ENCODE measurements at regions not wholly inside any gene's neighbourhood (a gene's known extent, or its start where the extent isn't known, plus 50 kb on each side); places are given as distances from the start of the nearest gene placed in this dataset.

DNA sequence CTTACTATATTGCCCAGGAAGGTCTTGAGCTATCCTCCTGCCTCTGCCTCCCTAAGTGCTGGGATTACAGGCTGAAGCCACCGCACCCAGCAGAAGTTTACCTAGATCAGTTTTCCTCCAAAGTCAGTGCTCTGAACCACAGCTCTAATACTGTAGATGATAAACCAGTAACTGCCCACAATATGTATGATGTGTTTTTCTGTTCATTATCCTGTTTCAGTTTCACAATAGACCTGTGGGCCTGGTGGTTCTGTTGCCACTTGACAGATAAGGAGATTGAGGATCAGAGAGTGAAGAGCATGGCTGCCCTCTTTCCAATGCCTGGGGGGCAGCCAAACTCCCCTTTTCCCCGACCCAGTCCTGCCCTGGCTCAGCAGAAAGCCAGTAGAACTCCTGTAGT lies 87.0 kb downstream of the EFNB1 start:
- intact Hi-C loops (cut with micrococcal nuclease), result no loop called here
- Mint-ChIP-seq H3K27ac (no peak overlapping the region), H3K9me3 (no peaks in the 10 kb centered on the region), H3K4me3 (no peak overlapping the region), H3K4me1 (ENCODE audit: low read depth) (no peaks in the 10 kb centered on the region), H3K27me3 (no peaks in the 10 kb centered on the region), H3K36me3 (ENCODE audit: low read depth) (no peaks in the 10 kb centered on the region)
- TF ChIP-seq, protein P1, sequence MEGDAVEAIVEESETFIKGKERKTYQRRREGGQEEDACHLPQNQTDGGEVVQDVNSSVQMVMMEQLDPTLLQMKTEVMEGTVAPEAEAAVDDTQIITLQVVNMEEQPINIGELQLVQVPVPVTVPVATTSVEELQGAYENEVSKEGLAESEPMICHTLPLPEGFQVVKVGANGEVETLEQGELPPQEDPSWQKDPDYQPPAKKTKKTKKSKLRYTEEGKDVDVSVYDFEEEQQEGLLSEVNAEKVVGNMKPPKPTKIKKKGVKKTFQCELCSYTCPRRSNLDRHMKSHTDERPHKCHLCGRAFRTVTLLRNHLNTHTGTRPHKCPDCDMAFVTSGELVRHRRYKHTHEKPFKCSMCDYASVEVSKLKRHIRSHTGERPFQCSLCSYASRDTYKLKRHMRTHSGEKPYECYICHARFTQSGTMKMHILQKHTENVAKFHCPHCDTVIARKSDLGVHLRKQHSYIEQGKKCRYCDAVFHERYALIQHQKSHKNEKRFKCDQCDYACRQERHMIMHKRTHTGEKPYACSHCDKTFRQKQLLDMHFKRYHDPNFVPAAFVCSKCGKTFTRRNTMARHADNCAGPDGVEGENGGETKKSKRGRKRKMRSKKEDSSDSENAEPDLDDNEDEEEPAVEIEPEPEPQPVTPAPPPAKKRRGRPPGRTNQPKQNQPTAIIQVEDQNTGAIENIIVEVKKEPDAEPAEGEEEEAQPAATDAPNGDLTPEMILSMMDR (IDR thresholded peaks at IDR 0.05), result no peak
- ChIA-PET POLR2A (no interaction called here), CTCF (interaction anchor here (1.3 to 1.6 kb wide), 2 partner anchors 88 to 306 kb away, joined by 3 read pairs; no protein-coding TSS in a partner anchor)
- DNase-seq (no peak), ATAC-seq (no peak)

DNA sequence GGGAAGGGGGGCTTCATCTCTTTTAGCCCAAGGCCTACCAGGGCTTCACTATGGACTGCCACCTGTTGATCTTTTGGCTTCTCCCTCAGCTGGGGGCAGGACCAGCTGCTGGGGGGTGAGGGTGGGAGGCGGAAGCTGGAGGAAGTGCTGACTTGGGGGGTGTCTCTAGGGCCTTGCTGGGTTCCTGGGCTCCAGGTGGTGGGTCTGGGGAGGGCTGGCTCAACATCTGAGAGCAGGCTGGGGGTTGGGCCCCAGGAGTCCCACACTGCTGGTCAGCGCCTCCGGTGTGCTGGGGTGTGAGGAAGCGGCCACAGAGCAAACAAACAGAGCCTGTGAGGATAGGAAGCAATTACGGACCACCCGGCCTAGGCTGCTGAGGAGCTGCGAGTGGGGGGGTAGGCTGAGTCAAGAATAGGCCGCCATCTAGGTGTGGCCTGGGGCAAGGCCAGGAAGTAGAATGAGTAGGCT lies 85.7 kb downstream of the EFNB1 start:
- CTCF ChIA-PET, result interaction anchor here (1.6 kb wide), 1 partner anchor 87 kb away, joined by 3 read pairs; no protein-coding TSS in a partner anchor
- intact Hi-C loops (cut with micrococcal nuclease), result no loop called here

DNA sequence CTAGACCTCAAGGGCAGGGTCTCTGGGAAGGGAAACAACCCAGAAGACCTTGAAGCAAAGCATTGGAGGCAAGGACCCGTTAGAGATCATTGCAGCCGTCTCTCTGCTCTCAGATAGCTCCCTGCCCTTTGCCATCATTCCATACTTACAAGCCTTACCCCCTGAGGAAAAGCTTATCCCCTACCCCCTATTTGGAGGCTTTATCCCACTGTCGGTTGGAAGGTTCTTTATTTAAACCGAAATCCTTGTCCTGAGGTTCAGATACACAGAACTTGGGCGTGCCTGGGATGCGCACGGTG lies 84.4 kb downstream of the EFNB1 start:
- ChIA-PET CTCF (no interaction called here), POLR2A (no interaction called here)
- Mint-ChIP-seq H3K27ac (no peak overlapping the region), H3K4me3 (no peak overlapping the region), H3K27me3 (no peaks in the 10 kb centered on the region), H3K36me3 (ENCODE audit: low read depth) (no peaks in the 10 kb centered on the region), H3K9me3 (no peaks in the 10 kb centered on the region), H3K4me1 (ENCODE audit: low read depth) (no peaks in the 10 kb centered on the region)
- no peak for DNase-seq
- TF ChIP-seq, protein P1 (IDR thresholded peaks at IDR 0.05), result no peak
- ATAC-seq, result no peak
- intact Hi-C loops (cut with micrococcal nuclease), result no loop called here

More for the DNA sequence above, 85.7 kb downstream of the EFNB1 start:
- no peaks in the 10 kb centered on the region for H3K36me3 Mint-ChIP-seq (ENCODE audit: low read depth)
- no peak for ATAC-seq
- no peaks in the 10 kb centered on the region for H3K4me1 Mint-ChIP-seq (ENCODE audit: low read depth)
- H3K27ac Mint-ChIP-seq, result no peak overlapping the region
- H3K4me3 Mint-ChIP-seq, result no peak overlapping the region
- POLR2A ChIA-PET, result no interaction called here
- TF ChIP-seq, protein P1 (IDR thresholded peaks at IDR 0.05), result no peak
- DNase-seq, result no peak
- no peaks in the 10 kb centered on the region for H3K9me3 Mint-ChIP-seq
- H3K27me3 Mint-ChIP-seq, result no peaks in the 10 kb centered on the region

DNA sequence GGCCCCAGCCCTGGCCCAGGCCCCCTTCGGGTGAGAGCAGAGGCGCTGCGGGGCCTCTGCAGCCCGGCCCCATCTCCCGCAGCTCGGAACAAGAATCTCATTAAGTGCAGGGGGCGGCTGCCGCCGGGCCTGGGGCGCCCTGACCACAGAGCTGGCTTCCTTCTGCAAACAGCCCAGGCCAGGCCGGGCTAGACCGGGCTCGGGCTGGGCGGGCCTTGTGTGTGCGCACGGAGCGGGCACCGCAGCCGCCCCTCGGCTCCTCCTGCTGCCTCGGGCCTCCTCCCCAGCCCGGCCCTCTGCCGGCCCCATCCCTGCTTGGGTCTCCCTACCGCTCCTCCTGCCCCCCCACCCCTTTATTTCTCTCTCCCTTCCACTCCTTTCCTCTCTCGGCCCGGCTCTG lies 83.3 kb downstream of the EFNB1 start:
- Mint-ChIP-seq H3K27ac (no peak overlapping the region), H3K4me3 (no peak overlapping the region), H3K27me3 (no peaks in the 10 kb centered on the region), H3K4me1 (ENCODE audit: low read depth) (no peaks in the 10 kb centered on the region), H3K9me3 (no peaks in the 10 kb centered on the region), H3K36me3 (ENCODE audit: low read depth) (no peaks in the 10 kb centered on the region)
- ChIA-PET CTCF (no interaction called here), POLR2A (no interaction called here)
- ATAC-seq, result no peak
- intact Hi-C loops (cut with micrococcal nuclease), result no loop called here
- TF ChIP-seq, protein P1 (IDR thresholded peaks at IDR 0.05), result no peak
- no peak for DNase-seq

DNA sequence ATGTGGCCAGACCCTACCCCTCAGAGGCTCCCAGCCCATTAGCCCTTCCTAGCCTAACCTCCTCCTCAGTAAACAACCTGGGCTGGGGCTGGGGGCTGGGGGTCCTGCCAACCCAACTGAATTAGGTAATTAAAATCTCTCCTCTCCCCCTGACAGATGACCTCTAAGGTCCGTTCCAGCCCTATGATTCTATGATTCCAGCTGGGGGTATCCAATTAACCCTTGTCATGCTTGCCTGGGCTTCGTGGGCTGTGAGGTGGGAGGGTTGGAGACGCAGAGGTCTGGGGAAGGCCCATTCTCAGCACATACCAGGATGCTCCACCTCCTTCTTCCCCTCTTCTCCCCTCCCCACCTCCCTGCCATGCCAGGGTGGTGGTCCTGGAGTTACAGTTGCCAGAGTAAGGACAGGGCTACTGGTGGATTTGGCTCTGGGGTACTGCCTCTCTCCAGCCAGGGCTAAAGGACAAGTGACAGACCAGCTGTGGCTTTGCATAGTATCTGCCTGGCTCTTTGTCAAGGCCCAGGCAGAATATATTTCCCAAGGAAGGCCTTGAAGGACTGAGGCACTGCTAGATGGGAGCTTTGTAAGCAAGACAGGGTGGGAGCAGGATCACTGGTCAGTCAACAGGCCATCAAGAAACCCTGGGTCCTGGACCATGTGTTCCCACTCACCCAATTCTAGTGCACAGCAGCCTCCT lies 82.1 kb downstream of the EFNB1 start:
- Mint-ChIP-seq H3K27me3 (no peaks in the 10 kb centered on the region), H3K4me1 (ENCODE audit: low read depth) (no peaks in the 10 kb centered on the region), H3K4me3 (no peak overlapping the region), H3K9me3 (no peaks in the 10 kb centered on the region), H3K36me3 (ENCODE audit: low read depth) (no peaks in the 10 kb centered on the region), H3K27ac (no peak overlapping the region)
- POLR2A ChIA-PET, result no interaction called here
- DNase-seq, result no peak
- TF ChIP-seq, protein P1 (IDR thresholded peaks at IDR 0.05), result no peak
- intact Hi-C loops (cut with micrococcal nuclease), result no loop called here
- CTCF ChIA-PET, result no interaction called here
- no peak for ATAC-seq

Data from activated CD8-positive, alpha-beta T cell treated with anti-CD3 and anti-CD28 coated beads for 36 hours (primary cell).